Esophagus muscularis mucosa (tissue), 4 donors: ENCODE measurements at regions not wholly inside any gene's neighbourhood (a gene's known extent, or its start where the extent isn't known, plus 50 kb on each side); places are given as distances from the start of the nearest gene placed in this dataset.

Experiments used
- DNase-seq: peaks from one replicate; pipeline ENCODE4 v3.0.0-alpha.2; 2017; ENCODE audit errors: extremely low spot score
- H3K27ac ChIP-seq, 4 donors: fragments of 200-600 bp; sonication (generic); replicated peaks in 1 of 4; 1 replicate in 3 of 4; 2 replicates in 1 of 4; pipeline ENCODE4 v1.5.1; 2016 to 2019; ENCODE audit warnings: mild to moderate bottlenecking in 1 of 4
- H3K27me3 ChIP-seq, 4 donors: fragments of 200-600 bp; sonication (generic); one replicate each; pipeline versions ENCODE4 v1.5.1 to v1.6.0; 2016 to 2019
- H3K36me3 ChIP-seq, 4 donors: fragments of 200-600 bp; sonication (generic); one replicate each; pipeline ENCODE4 v1.5.1; 2016 to 2019
- H3K4me1 ChIP-seq, 4 donors: fragments of 200-600 bp; sonication (generic); one replicate each; pipeline ENCODE4 v1.5.1; 2016 to 2019
- H3K4me3 ChIP-seq, 4 donors: fragments of 200-600 bp; sonication (generic); 1 replicate in 2 of 4; 2 replicates in 2 of 4; pipeline ENCODE4 v1.5.1; 2016 to 2019; ENCODE audit warnings: mild to moderate bottlenecking in 4 of 4, moderate library complexity in 1 of 4
- H3K9me3 ChIP-seq, 4 donors: fragments of 200-600 bp; sonication (generic); 1 replicate in 3 of 4; 2 replicates in 1 of 4; pipeline ENCODE4 v1.5.1; 2016 to 2019
- CTCF ChIP-seq, 3 experiments: fragments of 200-600 bp in 2 of 3; fragments of 450-650 bp in 1 of 3; sonication (generic) in 2 of 3; IDR thresholded peaks; one replicate each; pipeline ENCODE4 v1.5.1; 2017 to 2019; ENCODE audit warnings: antibody characterized with exemption in 3 of 3, mild to moderate bottlenecking in 2 of 3, moderate library complexity in 1 of 3
- EP300 ChIP-seq: sonication (generic); formaldehyde crosslinking; IDR thresholded peaks from one replicate; pipeline ENCODE4 v1.6.1; 2017; ENCODE audit warnings: antibody characterized with exemption
- POLR2A ChIP-seq: fragments of 450-650 bp; IDR thresholded peaks from one replicate; pipeline ENCODE4 v1.6.1; 2017; ENCODE audit warnings: antibody characterized with exemption, moderate library complexity, mild to moderate bottlenecking, low read depth
- POLR2AphosphoS5 ChIP-seq, 2 donors: sonication (generic); formaldehyde crosslinking; IDR thresholded peaks; one replicate each; pipeline ENCODE4 v1.6.1; 2017; ENCODE audit warnings: antibody characterized with exemption in 2 of 2
- WGBS: methylation state at CpG from one replicate; pipeline ENCODE4 v1.1.5; 2018; 5-methylcytosine and 5-hydroxymethylcytosine counted together
- intact Hi-C: fragments of 100-400 bp; cut with DNase I; formaldehyde crosslinking; loops from one replicate; pipeline ENCODE4 v1.15.1; 2023

GRCh38 chr22:22349455-22349836 is 104.9 kb downstream of the VPREB1 start:
- no peaks in the 10 kb centered on the region for H3K9me3 ChIP-seq
- H3K36me3 ChIP-seq = no peaks in the 10 kb centered on the region
- WGBS = 30% methylated on average over 3 of the region's 3 CpGs
- H3K27ac ChIP-seq = no peak overlapping the region
- TF ChIP-seq CTCF (IDR thresholded peaks at IDR 0.05) (no peak), POLR2AphosphoS5 (IDR thresholded peaks at IDR 0.05) (no peak), POLR2A (no peak), EP300 (no peak)
- no peak overlapping the region for H3K4me3 ChIP-seq
- intact Hi-C loops = no loop called here
- no peaks in the 10 kb centered on the region for H3K4me1 ChIP-seq
- H3K27me3 ChIP-seq = peaks cover 0 to 46% (median 4%) of the 10 kb centered on the region in 4 donors
- peak; percentile 53 for DNase-seq

- Histone ChIP-seq H3K27me3 (peaks cover 0 to 55% (median 5%) of the 10 kb centered on the region in 4 donors), H3K36me3 (no peaks in the 10 kb centered on the region), H3K9me3 (no peaks in the 10 kb centered on the region), H3K4me3 (no peak overlapping the region), H3K4me1 (no peaks in the 10 kb centered on the region), H3K27ac (no peak overlapping the region)
- intact Hi-C loops = no loop called here
- DNase-seq = peak; percentile 64
- WGBS = 71% methylated on average over 3 of the region's 3 CpGs
- TF ChIP-seq POLR2A (no peak), EP300 (no peak), POLR2AphosphoS5 (IDR thresholded peaks at IDR 0.05) (no peak), CTCF (IDR thresholded peaks at IDR 0.05) (no peak)
These were observed 106.8 kb downstream of the VPREB1 start for GRCh38 chr22:22351366-22351765.

GRCh38 chr22:22352371-22352999 is 107.9 kb downstream of the VPREB1 start:
- H3K27ac ChIP-seq = no peak overlapping the region
- TF ChIP-seq POLR2AphosphoS5 (IDR thresholded peaks at IDR 0.05) = no peak
- TF ChIP-seq EP300 = no peak
- TF ChIP-seq POLR2A = no peak
- TF ChIP-seq CTCF (IDR thresholded peaks at IDR 0.05) = no peak
- peak; percentile 64 for DNase-seq
- peaks cover 0 to 59% (median 5%) of the 10 kb centered on the region in 4 donors for H3K27me3 ChIP-seq
- H3K4me1 ChIP-seq = peaks cover 0 to 6% (median 1%) of the 10 kb centered on the region in 4 donors
- intact Hi-C loops = no loop called here
- no peaks in the 10 kb centered on the region for H3K36me3 ChIP-seq
- WGBS = 44% methylated on average over 5 of the region's 5 CpGs
- H3K9me3 ChIP-seq = no peaks in the 10 kb centered on the region
- H3K4me3 ChIP-seq = no peak overlapping the region

GRCh38 chr22:22355096-22355834 is 110.7 kb downstream of the VPREB1 start:
- DNase-seq = peak; percentile 68
- no peak overlapping the region for H3K27ac ChIP-seq
- peaks cover 0 to 49% (median 5%) of the 10 kb centered on the region in 4 donors for H3K27me3 ChIP-seq
- peaks cover 0 to 6% (median 1%) of the 10 kb centered on the region in 4 donors for H3K4me1 ChIP-seq
- no peaks in the 10 kb centered on the region for H3K36me3 ChIP-seq
- no peaks in the 10 kb centered on the region for H3K9me3 ChIP-seq
- TF ChIP-seq CTCF (IDR thresholded peaks at IDR 0.05) (no peak), EP300 (no peak), POLR2A (no peak), POLR2AphosphoS5 (IDR thresholded peaks at IDR 0.05) (no peak)
- intact Hi-C loops = no loop called here
- no peak overlapping the region for H3K4me3 ChIP-seq
- 75% methylated on average over 9 of the region's 9 CpGs for WGBS
